IPS DF 19.7 (cell line): ENCODE measurements at regions not wholly inside any gene's neighbourhood (a gene's known extent, or its start where the extent isn't known, plus 50 kb on each side); places are given as distances from the start of the nearest gene placed in this dataset.
"Not testable (repeated sequence)": the region's sequence is repeated elsewhere in the genome, so short reads cannot be mapped to it uniquely, and the experiment has no call there.

Experiments used
- DNase-seq: peaks from one replicate; pipeline ENCODE4 v3.0.0-alpha.2; 2013; ENCODE audit warnings: low read depth, low spot score

- DNase-seq = not testable (repeated sequence)
Measured at GRCh38 chr3:118540448-118540821, 494.2 kb downstream of the IGSF11 start.

DNA sequence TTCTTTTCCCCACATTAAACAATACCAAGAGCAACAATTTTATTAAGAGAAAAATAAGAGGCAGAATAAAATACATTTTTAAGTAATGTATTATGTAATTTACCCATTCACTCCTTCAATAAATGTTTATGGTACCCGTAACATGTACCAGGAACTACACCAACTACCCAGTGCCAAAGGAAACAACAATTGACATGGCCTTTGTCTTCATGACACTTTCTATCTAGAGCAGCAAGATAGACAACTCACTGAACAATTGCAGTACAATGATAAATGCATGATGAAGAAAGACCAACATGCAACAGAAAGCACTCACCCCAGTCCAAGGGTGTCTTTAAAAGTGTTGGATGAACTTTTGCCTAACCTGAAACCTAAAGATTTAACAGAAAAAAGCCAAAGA, 493.8 kb downstream of the IGSF11 start:
- no peak for DNase-seq

DNA sequence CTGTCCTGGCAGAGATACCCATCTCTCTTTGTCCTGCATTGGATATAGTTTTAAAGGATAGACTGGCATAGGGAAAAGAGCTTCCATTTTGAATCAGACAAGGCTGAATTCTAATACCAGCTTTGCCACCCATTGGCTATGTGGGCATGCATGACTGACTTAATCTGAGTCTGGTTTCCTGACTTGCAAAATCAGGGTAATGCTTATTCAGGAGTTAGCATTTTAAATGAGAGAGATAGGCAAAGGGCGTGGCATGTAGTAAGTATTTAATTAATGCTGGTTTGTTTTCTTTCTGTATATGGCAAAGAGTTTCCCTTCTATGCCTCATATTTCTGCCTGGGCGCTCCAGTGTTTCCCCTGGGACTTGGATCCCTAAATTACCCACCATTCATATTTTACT, 492.9 kb downstream of the IGSF11 start:
- no peak for DNase-seq

DNA sequence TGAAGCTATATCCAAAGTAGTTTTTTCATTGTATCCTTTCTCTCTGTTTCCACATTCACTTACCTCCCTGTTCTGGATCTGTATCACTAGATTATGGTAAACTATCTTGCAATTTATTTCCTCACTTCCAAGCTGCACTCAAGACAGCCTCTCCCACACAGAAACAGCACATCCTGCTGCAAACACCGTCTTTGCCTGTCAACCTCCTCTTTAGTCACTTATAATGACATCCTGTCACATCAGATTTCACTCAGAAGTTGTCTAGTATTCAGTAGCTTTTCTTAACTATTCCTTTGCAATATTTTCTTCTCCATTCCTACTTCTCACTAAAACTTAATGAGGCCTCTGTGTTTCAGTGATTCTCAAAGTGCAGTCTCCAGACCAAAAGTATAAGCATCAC, 490.8 kb downstream of the IGSF11 start:
- no peak for DNase-seq

DNA sequence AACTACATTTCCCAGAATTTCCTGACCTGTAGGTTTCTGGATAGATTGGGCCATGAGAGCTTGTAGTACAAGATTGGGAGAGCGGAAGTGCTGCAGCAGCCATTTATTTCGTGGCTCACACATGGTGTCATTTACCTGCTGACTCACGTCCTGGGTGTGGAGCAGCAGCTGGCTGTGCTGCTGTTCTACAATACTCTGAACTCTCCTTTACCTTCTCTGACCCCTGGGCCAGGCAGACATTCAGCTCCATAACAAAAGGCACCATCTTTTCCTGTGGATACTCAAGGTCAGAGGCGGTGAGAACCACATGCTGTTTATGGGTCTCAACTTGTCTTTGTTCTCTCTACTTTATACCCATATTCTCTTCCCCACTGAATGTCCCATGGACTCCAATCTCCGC, 490.2 kb downstream of the IGSF11 start:
- DNase-seq = peak; percentile 12

DNA sequence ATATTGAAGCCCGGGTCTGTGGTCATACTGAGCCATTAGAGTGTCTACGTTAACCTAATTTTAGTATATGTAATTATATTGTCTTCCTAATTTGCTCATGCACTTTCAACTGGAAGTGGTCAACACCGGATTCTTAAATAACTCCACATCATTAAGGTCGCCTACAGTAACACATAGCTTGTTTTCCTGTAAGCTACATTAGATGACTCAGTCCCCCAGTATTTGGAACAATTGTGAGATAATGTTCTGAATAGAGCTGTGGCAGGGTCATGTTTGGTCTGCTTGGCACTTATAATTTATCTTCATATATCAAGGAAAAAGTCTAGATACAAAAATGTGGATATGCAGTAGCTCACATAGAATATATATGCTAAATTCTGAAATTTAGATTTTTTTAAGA, 486.2 kb downstream of the IGSF11 start:
- no peak for DNase-seq

GRCh38 chr3:118550122-118550521, 484.5 kb downstream of the IGSF11 start:
- no peak for DNase-seq

- no peak for DNase-seq
Measured at GRCh38 chr3:118550556-118550955, 484.1 kb downstream of the IGSF11 start.

DNA sequence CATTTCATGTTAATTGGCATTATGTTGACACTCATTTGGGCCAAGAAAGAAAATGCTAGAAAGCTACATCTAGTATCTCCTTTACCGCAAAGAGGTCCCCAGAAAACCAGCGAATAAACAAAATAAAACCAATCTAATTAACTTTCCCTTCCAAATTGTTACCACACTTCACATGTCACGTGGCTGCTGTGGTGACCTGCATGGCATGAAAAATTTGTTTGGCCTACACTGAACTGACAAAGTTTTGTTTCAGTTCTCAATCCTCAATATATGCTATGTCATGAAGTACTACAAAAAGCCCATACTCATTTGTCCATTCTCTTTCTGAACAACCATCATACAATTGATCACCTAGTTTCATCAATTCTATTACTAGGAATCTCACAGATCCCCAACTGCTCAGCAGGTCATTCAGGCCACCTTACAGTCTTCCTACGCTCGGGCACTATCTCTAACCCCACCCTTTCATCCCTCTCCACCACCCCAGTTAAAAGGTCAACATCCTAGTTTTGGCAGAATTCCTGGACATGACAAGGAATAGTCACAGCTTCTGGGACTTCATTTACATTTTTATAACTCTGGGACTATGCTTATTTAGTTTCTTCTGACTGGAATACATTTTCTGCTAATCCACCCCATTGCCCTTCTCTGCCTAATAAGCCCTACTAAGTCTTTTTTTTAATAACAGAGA, 480.4 kb downstream of the IGSF11 start:
- no peak for DNase-seq

- DNase-seq = no peak
Measured at GRCh38 chr3:118556983-118557382, 477.7 kb downstream of the IGSF11 start.

GRCh38 chr3:118557513-118557912, 477.1 kb downstream of the IGSF11 start:
- no peak for DNase-seq

- no peak for DNase-seq
Measured at GRCh38 chr3:118559286-118559685, 475.4 kb downstream of the IGSF11 start.

DNA sequence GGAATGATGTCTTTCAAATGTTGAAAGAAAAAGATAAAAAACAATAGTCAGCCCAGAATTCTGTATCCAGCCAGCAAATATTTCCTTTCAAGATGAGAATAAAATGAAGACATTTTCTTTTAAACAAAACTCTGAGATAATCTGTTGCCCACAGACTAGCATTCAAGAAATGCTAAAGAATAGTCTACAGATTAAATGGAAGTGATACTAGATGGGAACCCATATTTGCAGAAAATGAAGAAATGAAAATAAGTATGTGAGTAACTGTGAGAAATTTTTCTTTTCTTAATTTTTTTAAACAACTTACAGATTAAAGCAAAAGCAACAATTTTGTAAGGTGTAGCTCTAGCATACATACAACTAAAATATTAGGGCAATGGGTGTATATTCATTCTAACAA, 469.8 kb downstream of the IGSF11 start:
- no peak for DNase-seq

DNA sequence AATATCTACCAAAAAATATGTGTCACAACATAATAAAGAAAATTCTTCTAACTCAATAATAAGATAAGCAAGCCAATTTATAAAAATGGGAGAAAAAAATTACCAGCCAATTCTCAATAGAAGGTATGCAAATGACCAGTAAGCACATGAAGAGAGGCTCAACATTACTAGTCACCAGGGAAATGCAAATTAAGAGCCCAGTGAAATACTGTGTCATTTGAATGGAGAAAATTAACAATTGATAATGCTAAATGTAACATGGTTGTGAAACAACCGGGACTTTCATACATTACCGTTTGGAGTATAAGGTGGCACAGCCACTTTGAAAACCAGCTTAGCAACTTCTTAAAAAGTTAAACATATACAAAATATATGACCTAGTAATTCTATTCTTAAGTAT, 460.7 kb downstream of the IGSF11 start:
- no peak for DNase-seq

GRCh38 chr3:118577055-118577777, 457.4 kb downstream of the IGSF11 start:
- no peak for DNase-seq

- DNase-seq = no peak
Measured at GRCh38 chr3:118578559-118578958, 456.1 kb downstream of the IGSF11 start.

DNA sequence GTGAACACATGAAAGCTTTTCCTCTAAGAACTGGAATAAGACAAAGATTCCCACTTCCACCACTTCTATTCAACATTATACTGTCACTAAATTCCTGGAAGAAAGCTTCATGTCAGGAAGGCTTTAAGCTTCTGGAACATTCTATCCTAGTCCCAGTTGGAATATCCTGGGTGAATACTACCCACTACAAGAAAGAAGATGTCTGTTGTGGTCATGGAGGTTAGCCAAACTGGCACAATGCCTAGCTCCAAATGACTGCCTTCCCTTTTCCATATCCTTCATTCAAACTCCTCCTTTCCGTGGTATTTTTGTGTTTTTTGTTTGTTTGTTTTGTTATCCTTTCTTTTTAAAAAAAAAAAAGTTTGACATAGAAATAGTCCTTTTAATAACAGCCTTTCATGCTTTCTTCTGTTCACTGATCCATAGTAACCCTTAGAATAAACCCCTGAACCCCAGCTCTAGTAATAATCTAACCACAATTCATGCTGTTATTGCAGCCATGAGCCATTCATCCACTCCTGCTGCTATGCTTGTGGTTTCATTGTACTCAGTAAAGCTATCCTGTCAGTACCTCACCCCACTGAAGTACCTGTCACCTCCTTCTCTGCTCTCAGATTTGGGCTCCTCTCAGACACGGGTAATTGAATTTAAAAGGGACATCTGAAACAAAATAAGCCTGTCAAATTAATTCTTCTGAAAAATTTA, 447.5 kb downstream of the IGSF11 start:
- DNase-seq = no peak

DNA sequence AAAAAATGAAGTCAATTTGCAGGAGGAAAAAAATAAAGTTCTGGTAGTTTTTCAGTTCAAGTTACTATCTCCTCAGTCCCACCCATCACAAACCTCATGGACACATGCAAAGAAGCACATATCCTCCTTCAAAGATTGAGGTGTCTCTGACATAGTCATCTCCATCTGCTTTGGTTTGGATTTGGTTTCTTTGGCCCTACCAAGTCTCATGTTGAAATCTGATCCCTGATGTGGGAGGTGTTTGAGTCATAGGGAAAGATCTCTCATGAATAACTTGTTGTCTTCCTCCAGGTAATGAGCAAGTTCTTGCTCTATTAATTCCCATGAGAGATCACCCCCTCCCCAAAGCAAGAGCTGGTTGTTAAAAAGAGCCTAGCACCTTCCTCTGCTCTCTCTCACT, 446.8 kb downstream of the IGSF11 start:
- no peak for DNase-seq

- no peak for DNase-seq
Measured at GRCh38 chr3:118593277-118593670, 441.4 kb downstream of the IGSF11 start.

- no peak for DNase-seq
Measured at GRCh38 chr3:118597184-118597583, 437.5 kb downstream of the IGSF11 start.

DNA sequence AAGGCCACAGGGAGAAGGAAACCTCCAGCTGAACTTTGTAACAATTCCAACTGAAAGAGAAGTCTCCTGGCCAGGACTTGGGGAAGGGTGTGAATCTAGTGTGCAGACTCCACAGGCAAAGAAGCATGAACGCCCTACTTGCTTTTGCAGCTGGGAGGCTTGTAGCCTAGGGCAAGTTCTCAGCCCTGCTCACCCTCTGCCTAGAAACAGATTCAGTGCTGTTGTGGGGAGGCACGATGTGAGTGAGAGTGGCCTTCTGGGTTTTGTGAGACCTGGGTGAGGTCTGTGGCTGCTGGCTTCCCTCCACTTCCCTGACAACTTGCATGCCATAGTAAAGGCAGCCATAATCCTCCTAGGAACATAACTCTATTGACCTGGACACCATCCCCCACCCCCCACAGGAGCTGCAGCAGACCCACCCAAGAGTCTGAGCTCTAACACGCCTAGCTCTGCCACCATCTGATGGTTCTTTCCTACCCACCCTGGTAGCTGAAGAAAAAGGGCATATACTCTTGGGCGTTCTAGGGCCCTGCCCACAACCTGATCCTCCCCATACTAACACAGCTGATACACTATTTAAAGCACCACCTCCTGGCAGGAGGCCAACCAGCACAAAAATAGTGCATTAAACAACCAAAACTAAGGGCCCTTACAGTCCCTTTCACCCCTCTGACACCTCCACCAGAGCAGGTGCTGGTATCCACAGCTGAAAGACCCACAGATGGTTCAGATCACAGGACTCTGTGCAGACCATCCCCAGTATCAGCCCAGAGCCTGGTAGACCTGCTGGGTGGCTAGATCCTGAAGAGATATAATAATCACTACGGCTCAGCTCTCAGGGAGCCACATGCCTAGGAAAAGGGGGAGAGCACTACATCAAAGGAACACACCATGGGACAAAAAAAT, 426.5 kb downstream of the IGSF11 start:
- no peak for DNase-seq
